ENCODE measurements at regions not wholly inside any gene's neighbourhood (a gene's known extent, or its start where the extent isn't known, plus 50 kb on each side); places are given as distances from the start of the nearest gene placed in this dataset.

DNA sequence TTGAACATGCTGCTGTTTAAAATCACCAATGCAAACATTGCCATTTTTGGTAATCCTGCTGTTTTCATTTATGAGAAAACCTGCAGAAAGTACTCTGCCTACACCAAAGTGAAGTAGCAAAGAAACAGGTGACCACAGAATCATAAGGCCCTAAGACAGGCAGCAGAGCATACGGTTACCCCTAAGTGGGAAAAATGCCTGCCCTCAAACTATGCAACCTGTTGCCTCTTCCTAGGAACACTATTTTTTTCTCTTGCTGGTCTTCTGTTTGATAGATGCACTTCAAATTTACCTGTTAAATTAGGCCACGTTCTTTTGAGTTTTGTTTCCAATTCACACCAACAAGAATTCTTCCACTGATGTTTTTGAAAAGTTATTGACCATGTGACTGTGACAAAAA, 89.5 kb upstream of the RAB4A start:
- H3K4me1 ChIP-seq (ENCODE audit: control insufficient read depth in 1 of 2, insufficient read depth in 2 of 2, low read length in 2 of 2) = peaks cover 4% of the 10 kb centered on the region in 2 donors
- H3K27me3 Mint-ChIP-seq (ENCODE audit: low read depth in 3 of 3) = peaks cover 0 to 2% (median 0%) of the 10 kb centered on the region in 3 donors
- H3K9me3 Mint-ChIP-seq = peaks cover 0 to 2% (median 0%) of the 10 kb centered on the region in 7 donors

GRCh38 chr1:229183588-229183987, 87.3 kb upstream of the RAB4A start:
- Histone ChIP-seq H4K20me1 (ENCODE audit: insufficient read depth, low read length) (no peaks in the 10 kb centered on the region), H3K4me2 (replicated peaks; ENCODE audit: extremely low read depth, low read length, poor library complexity, severe bottlenecking) (no peak overlapping the region), H3K27me3 (ENCODE audit: control insufficient read depth in 2 of 2, insufficient read depth in 2 of 2, low read length in 2 of 2) (no peaks in the 10 kb centered on the region), H3K4me1 (ENCODE audit: control insufficient read depth in 1 of 2, insufficient read depth in 2 of 2, low read length in 2 of 2) (no peaks in the 10 kb centered on the region), H3K27ac (ENCODE audit: low read depth in 1 of 2, low read length in 2 of 2) (no peak overlapping the region), H3K79me2 (ENCODE audit: insufficient read depth, low read length) (no peaks in the 10 kb centered on the region), H3K9ac (ENCODE audit: insufficient read depth, low read length, poor library complexity, severe bottlenecking) (no peak overlapping the region), H2AFZ (ENCODE audit: insufficient read depth, low read depth, low read length, poor library complexity, severe bottlenecking) (no peak overlapping the region), H3K36me3 (replicated peaks in 1 of 2; ENCODE audit: control insufficient read depth in 1 of 2, insufficient read depth in 2 of 2, low read length in 2 of 2) (no peaks in the 10 kb centered on the region), H3K9me3 (replicated peaks in 1 of 2; ENCODE audit: control insufficient read depth in 1 of 2, insufficient read depth in 1 of 2, low read length in 2 of 2) (no peaks in the 10 kb centered on the region), H3K4me3 (replicated peaks in 1 of 3; ENCODE audit: low read depth in 2 of 3, low read length in 3 of 3) (no peak overlapping the region)
- no peaks in the 10 kb centered on the region for H3K4me1 Mint-ChIP-seq
- no peak overlapping the region for H3K4me3 Mint-ChIP-seq
- H3K27ac Mint-ChIP-seq = no peak overlapping the region
- peaks cover 0 to 2% (median 0%) of the 10 kb centered on the region in 3 donors for H3K27me3 Mint-ChIP-seq (ENCODE audit: low read depth in 3 of 3)
- no peak for TF ChIP-seq CTCF (IDR thresholded peaks at IDR 0.05)
- 96% methylated on average over 4 of the region's 4 CpGs for WGBS (ENCODE audit: insufficient coverage)
- intact Hi-C loops (cut with micrococcal nuclease) = no loop called here
- H3K36me3 Mint-ChIP-seq = no peaks in the 10 kb centered on the region
- peaks cover 0 to 2% (median 0%) of the 10 kb centered on the region in 7 donors for H3K9me3 Mint-ChIP-seq
- no peak for DNase-seq

More for the DNA sequence above, 89.5 kb upstream of the RAB4A start:
- Histone ChIP-seq H3K9me3 (replicated peaks in 1 of 2; ENCODE audit: control insufficient read depth in 1 of 2, insufficient read depth in 1 of 2, low read length in 2 of 2) (no peaks in the 10 kb centered on the region), H3K27me3 (ENCODE audit: control insufficient read depth in 2 of 2, insufficient read depth in 2 of 2, low read length in 2 of 2) (no peaks in the 10 kb centered on the region), H3K4me3 (replicated peaks in 1 of 3; ENCODE audit: low read depth in 2 of 3, low read length in 3 of 3) (no peak overlapping the region), H4K20me1 (ENCODE audit: insufficient read depth, low read length) (no peaks in the 10 kb centered on the region), H3K79me2 (ENCODE audit: insufficient read depth, low read length) (no peaks in the 10 kb centered on the region), H3K36me3 (replicated peaks in 1 of 2; ENCODE audit: control insufficient read depth in 1 of 2, insufficient read depth in 2 of 2, low read length in 2 of 2) (no peaks in the 10 kb centered on the region), H3K27ac (ENCODE audit: low read depth in 1 of 2, low read length in 2 of 2) (no peak overlapping the region), H2AFZ (ENCODE audit: insufficient read depth, low read depth, low read length, poor library complexity, severe bottlenecking) (no peak overlapping the region), H3K4me2 (replicated peaks; ENCODE audit: extremely low read depth, low read length, poor library complexity, severe bottlenecking) (no peak overlapping the region), H3K9ac (ENCODE audit: insufficient read depth, low read length, poor library complexity, severe bottlenecking) (no peak overlapping the region)
- intact Hi-C loops (cut with micrococcal nuclease) = no loop called here
- TF ChIP-seq CTCF (IDR thresholded peaks at IDR 0.05) = no peak
- 100% methylated on average over 1 of the region's 2 CpGs for WGBS (ENCODE audit: insufficient coverage)
- Mint-ChIP-seq H3K27ac (no peak overlapping the region), H3K4me1 (no peaks in the 10 kb centered on the region), H3K4me3 (no peak overlapping the region), H3K36me3 (no peaks in the 10 kb centered on the region)
- DNase-seq = no peak

All from CD14-positive monocyte (primary cell).